Brain microvascular endothelial cell (primary cell): ENCODE measurements at regions not wholly inside any gene's neighbourhood (a gene's known extent, or its start where the extent isn't known, plus 50 kb on each side); places are given as distances from the start of the nearest gene placed in this dataset.
"Not testable (repeated sequence)": the region's sequence is repeated elsewhere in the genome, so short reads cannot be mapped to it uniquely, and the experiment has no call there.

ENCODE experiments used
- DNase-seq: peaks from one replicate; pipeline ENCODE4 v3.0.0-alpha.2; 2020
- H3K27ac ChIP-seq: fragments of 250-450 bp; sonication (Bioruptor Pico); 2 replicates; pipeline ENCODE4 v1.5.1; 2020; ENCODE audit warnings: mild to moderate bottlenecking, moderate library complexity
- H3K27me3 ChIP-seq: fragments of 250-450 bp; sonication (Bioruptor Pico); replicated peaks from 2 replicates; pipeline ENCODE4 v1.5.1; 2020; ENCODE audit warnings: mild to moderate bottlenecking
- H3K36me3 ChIP-seq: fragments of 250-450 bp; sonication (Bioruptor Pico); replicated peaks from 2 replicates; pipeline ENCODE4 v1.5.1; 2020; ENCODE audit warnings: mild to moderate bottlenecking
- H3K4me3 ChIP-seq: 2 replicates; pipeline ENCODE4 v1.5.1; 2011; ENCODE audit warnings: low read depth, mild to moderate bottlenecking, control low read depth, low read length, moderate library complexity
- in situ Hi-C: cut with HindIII; loops from 2 replicates; pipeline ENCODE4 v1.10.0; 2017; ENCODE audit warnings: low sequenced_read_pairs, low pct_ligation_motif_present
- TF ChIP-seq, protein P1 (sequence below): IDR thresholded peaks from 2 replicates; pipeline ENCODE4 v1.5.1; 2011; ENCODE audit warnings: low read depth, mild to moderate bottlenecking, moderate library complexity, low read length, control low read depth, inconsistent platforms; ENCODE audit errors: missing control alignments

DNA sequence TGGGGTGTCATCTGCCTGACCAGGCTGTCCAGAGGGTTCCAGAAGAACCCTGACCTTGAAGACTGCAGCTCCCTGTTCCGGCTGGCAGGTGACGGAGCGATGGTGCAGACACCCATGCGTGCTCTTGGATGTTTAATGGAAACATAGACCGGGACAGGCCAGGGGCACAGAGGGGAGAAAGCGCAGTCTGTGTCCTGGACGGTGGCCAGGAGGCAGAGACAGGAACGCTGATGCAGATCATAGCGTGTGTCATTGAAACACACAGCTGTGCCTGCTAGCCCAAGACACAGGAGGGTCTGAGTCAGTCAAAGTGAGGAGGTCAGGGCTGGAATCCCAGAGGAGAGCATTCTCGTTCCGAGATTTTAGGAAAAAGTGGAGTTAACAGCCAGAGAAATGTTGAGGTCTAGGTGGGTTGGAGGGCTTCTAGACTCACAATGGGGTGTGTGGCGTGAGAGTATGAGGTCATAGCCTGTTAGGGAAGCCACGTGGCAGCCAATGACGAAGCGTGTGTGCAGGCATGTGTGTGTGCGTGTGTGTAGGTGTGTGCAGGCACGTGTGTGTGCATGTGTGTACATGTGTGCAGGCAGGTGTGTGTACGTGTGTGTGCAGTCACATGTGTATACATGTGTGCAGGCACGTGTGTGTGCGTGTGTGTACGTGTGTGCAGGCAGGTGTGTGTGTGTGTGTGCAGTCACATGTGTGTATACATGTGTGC lies 167.0 kb downstream of the ERMARD start:
- Histone ChIP-seq H3K27me3 (no peaks in the 10 kb centered on the region), H3K27ac (no peak overlapping the region), H3K4me3 (no peak overlapping the region), H3K36me3 (no peaks in the 10 kb centered on the region)
- no peak for DNase-seq
- in situ Hi-C loops = no loop called here
- TF ChIP-seq, protein P1, sequence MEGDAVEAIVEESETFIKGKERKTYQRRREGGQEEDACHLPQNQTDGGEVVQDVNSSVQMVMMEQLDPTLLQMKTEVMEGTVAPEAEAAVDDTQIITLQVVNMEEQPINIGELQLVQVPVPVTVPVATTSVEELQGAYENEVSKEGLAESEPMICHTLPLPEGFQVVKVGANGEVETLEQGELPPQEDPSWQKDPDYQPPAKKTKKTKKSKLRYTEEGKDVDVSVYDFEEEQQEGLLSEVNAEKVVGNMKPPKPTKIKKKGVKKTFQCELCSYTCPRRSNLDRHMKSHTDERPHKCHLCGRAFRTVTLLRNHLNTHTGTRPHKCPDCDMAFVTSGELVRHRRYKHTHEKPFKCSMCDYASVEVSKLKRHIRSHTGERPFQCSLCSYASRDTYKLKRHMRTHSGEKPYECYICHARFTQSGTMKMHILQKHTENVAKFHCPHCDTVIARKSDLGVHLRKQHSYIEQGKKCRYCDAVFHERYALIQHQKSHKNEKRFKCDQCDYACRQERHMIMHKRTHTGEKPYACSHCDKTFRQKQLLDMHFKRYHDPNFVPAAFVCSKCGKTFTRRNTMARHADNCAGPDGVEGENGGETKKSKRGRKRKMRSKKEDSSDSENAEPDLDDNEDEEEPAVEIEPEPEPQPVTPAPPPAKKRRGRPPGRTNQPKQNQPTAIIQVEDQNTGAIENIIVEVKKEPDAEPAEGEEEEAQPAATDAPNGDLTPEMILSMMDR = no peak

DNA sequence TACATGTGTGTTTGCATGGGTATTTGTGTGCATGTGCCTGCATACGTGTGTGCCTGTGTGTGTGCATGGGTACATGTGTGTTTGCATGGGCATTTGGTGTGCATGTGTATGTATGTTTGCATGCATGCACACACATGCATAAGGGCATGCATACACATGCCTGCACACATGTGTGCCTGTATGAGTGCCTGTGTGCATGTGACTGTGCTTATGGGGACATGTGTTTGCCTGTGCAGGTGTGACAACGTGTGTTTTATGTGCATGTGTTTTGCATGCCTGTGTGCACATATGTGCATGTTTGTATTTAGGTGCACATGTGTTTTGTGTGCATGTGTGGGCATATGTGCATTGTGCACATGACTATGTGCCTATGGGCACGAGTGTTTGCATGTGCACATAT lies 165.7 kb downstream of the ERMARD start:
- no peak for DNase-seq
- no peaks in the 10 kb centered on the region for H3K36me3 ChIP-seq
- TF ChIP-seq, protein P1 = no peak
- H3K27me3 ChIP-seq = no peaks in the 10 kb centered on the region
- no peak overlapping the region for H3K27ac ChIP-seq
- in situ Hi-C loops = no loop called here
- no peak overlapping the region for H3K4me3 ChIP-seq

DNA sequence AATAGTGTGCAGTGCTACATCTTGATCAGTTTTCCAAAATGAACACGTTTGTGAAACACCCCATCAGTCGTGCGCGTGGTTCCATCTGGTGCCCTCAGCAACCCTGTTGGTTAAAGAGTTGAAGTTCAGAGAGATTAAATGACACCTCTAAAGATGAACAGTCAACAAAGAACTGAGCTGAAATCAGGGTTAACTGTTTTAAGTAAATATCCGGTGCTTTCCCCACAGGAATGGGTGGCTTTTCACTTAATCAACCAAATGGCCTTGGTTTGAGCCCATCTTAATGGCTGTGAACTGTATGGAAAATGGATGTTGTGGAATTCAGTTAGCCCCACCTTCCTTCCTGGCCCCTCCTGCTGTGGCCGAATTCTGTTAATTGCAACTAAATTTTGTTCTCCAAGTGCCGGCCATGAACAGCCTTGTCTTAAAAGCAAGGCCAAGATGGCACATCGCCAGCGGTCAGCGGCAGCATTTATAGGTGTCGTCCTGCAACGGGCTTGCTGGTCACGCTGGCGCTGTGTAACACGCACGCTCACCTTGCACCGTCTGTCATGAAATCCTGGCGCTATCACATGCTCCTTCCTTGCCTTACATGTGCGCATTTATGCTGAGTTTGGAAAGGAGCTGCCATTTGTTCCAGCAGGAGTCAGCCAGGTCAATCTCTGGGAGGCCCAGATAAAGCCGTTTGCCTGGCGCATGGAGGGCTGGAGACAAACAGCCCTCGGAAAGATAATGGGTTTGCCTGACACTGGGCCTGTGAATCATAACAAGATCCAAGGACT lies 164.5 kb downstream of the ERMARD start:
- in situ Hi-C loops = no loop called here
- no peak overlapping the region for H3K4me3 ChIP-seq
- H3K36me3 ChIP-seq = no peaks in the 10 kb centered on the region
- no peak for DNase-seq
- no peak overlapping the region for H3K27ac ChIP-seq
- TF ChIP-seq, protein P1 = no peak
- H3K27me3 ChIP-seq = no peaks in the 10 kb centered on the region

DNA sequence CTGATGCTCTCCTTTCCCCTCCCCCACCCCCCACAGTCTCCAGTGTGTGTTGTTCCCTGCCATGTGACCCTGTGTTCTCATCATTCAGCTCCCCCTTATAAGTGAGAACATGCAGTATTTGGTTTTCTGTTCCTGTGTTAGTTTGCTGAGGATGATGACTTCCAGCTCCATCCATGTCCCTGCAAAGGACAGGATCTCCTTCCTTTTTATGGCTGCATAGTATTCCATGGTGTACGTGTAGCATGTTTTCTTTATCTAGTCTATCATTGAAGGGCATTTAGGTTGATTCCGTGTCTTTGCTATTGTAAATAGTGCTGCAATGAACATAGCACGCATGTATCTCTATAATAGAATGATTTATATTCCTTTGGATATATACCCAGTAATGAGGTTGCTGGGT lies 162.3 kb downstream of the ERMARD start:
- DNase-seq, H3K27me3 ChIP-seq, H3K4me3 ChIP-seq, H3K27ac ChIP-seq, H3K36me3 ChIP-seq, in situ Hi-C loops: not testable (repeated sequence)

DNA sequence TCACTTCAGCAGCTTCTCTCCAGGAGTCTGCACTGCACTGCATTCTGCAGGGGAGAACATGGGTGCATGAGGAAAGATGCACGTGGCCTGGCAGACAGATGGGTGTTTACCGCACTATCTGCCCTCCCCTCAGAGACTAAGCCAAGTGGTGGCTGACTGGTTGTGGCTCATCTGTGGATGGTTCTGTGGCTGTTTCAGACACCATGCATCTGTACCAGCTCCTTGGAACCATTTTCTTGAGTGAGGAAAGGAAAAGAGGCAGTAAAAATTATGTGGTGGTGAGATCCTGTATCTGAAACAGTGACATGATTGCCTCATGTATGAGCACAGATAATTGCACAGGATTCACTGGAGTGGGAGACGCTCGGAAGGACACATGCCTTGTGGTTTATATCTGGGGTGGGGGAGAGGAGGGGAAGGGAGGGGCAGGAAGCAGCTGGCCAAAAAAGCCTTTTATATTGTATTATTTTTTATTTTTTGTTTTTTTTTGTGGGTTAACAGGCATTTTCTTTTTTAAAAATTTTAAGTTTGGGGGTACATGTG lies 161.7 kb downstream of the ERMARD start:
- TF ChIP-seq, protein P1 = no peak
- Histone ChIP-seq H3K27ac (no peak overlapping the region), H3K4me3 (no peak overlapping the region), H3K27me3 (no peaks in the 10 kb centered on the region), H3K36me3 (no peaks in the 10 kb centered on the region)
- in situ Hi-C loops = no loop called here
- DNase-seq = no peak
